ENCODE measurements at regions not wholly inside any gene's neighbourhood (a gene's known extent, or its start where the extent isn't known, plus 50 kb on each side); places are given as distances from the start of the nearest gene placed in this dataset.

DNA sequence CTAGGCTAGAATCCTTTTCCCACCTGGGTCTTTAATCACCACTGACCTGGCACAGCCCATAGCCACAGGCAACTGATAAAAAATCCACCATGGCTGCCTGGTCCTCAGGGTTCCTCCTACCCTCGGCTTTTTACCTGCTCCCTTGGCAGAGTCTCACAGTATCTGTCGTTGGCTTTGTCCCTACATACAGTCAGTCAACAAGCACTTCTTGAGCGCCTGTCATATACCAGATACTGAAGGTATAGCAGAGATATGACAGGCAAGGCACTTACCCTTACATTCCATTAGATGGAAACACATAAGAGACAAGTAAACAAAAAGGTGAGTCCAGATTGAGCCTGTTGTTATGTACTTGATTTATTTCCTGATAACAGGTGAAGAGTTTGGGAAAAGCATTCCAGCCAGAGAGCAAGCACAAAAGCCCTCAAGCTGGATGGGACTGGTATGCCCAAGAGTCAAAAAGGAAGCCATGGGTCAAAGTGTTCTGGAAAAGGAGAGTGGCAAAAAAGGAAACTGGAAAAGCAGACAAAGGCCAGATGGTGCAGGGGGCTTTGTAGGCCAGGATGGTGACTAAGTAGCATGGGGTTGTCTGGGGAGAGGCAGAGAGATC is 247.0 kb downstream of the CHD9NB start:
- intact Hi-C loops (cut with micrococcal nuclease; ENCODE audit: unreplicated experiment): no loop called here
- BruUV-seq (replicated peaks): no TSS peak
- CTCF ChIA-PET (ENCODE audit: low intra/inter-chr PET ratio, low total read pairs): no interaction called here

GRCh38 chr16:52800432-52800831 is 252.3 kb downstream of the CHD9NB start:
- in situ Hi-C loops (cut with HindIII; ENCODE audit: extremely low pct_ligation_motif_present, low pct_unique_long_range_greater_than_20kb): no loop called here
- no peaks in the 10 kb centered on the region for H4K20me1 ChIP-seq (ENCODE audit: insufficient read depth, low read length)
- CTCF ChIA-PET (ENCODE audit: low intra/inter-chr PET ratio, low total read pairs): no interaction called here
- intact Hi-C loops (cut with micrococcal nuclease; ENCODE audit: unreplicated experiment): no loop called here
- H3K9me3 ChIP-seq (ENCODE audit: low read length): no peaks in the 10 kb centered on the region
- POLR2A ChIA-PET: no interaction called here
- H3K4me2 ChIP-seq (ENCODE audit: low read depth, low read length): no peak overlapping the region
- no peaks in the 10 kb centered on the region; a peak in 1 of 5 replicates for H3K27me3 ChIP-seq (ENCODE audit: control insufficient read depth in 1 of 2, insufficient read depth in 2 of 2, low read length in 2 of 2)
- no peak overlapping the region for H2AFZ ChIP-seq (ENCODE audit: low read length)
- 16% methylated on average over 4 of the region's 4 CpGs for WGBS (ENCODE audit: low lambda C conversion rate)
- no peaks in the 10 kb centered on the region for H3K4me1 ChIP-seq (ENCODE audit: insufficient read depth, low read length)
- FAIRE-seq: no peak
- BruUV-seq (replicated peaks): no TSS peak
- no peaks in the 10 kb centered on the region for H3K36me3 ChIP-seq (replicated peaks in 1 of 2; ENCODE audit: control insufficient read depth in 1 of 2, insufficient read depth in 2 of 2, low read length in 2 of 2)
- no peak overlapping the region for H3K4me3 ChIP-seq (replicated peaks in 1 of 3; ENCODE audit: insufficient read depth in 1 of 3, low read depth in 2 of 3, low read length in 3 of 3)
- H3K9ac ChIP-seq (ENCODE audit: insufficient read depth, low read depth, low read length): no peak overlapping the region
- H3K79me2 ChIP-seq (ENCODE audit: insufficient read depth, low read length): no peaks in the 10 kb centered on the region
- no peak for DNase-seq (ENCODE audit: low spot score)
- no peak for ATAC-seq
- no peak overlapping the region for H3K27ac ChIP-seq (ENCODE audit: extremely low read length, insufficient read depth, low read length)
- TF ChIP-seq FOXJ3 (CRISPR knock-in tag; IDR thresholded peaks at IDR 0.05; ENCODE audit: borderline replicate concordance): no peak
- no peak for TF ChIP-seq HOXD1 (CRISPR knock-in tag; IDR thresholded peaks at IDR 0.05)
- TF ChIP-seq, protein P1, sequence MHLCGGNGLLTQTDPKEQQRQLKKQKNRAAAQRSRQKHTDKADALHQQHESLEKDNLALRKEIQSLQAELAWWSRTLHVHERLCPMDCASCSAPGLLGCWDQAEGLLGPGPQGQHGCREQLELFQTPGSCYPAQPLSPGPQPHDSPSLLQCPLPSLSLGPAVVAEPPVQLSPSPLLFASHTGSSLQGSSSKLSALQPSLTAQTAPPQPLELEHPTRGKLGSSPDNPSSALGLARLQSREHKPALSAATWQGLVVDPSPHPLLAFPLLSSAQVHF (CRISPR knock-in tag; IDR thresholded peaks at IDR 0.05): no peak
- peak; percentile 32; the same call in 1 of the 2 replicates for TF ChIP-seq ATF7 (IDR thresholded peaks at IDR 0.05)
- no peak for TF ChIP-seq ATF7 (CRISPR knock-in tag; IDR thresholded peaks at IDR 0.05)
- no peak for TF ChIP-seq ZBED4 (CRISPR knock-in tag; IDR thresholded peaks at IDR 0.05; ENCODE audit: borderline replicate concordance)
- TF ChIP-seq HNRNPLL (IDR thresholded peaks at IDR 0.05; ENCODE audit: low read depth, low read length, poor library complexity, severe bottlenecking): no peak
- no peak for TF ChIP-seq CAMTA2 (CRISPR knock-in tag; IDR thresholded peaks at IDR 0.05; ENCODE audit: borderline replicate concordance)

More for the DNA sequence above, 247.0 kb downstream of the CHD9NB start:
- no peak overlapping the region for H3K4me2 ChIP-seq (ENCODE audit: low read depth, low read length)
- TF ChIP-seq MYC (CRISPR knock-in tag; IDR thresholded peaks at IDR 0.05; ENCODE audit: borderline replicate concordance): no peak
- no peak for TF ChIP-seq SOX6 (IDR thresholded peaks at IDR 0.05)
- TF ChIP-seq SOX6 (CRISPR knock-in tag; IDR thresholded peaks at IDR 0.05): no peak
- no peak for TF ChIP-seq SIX4 (CRISPR knock-in tag; IDR thresholded peaks at IDR 0.05)
- no peak for TF ChIP-seq ZFP90 (CRISPR knock-in tag; IDR thresholded peaks at IDR 0.05; ENCODE audit: borderline replicate concordance)
- POLR2A ChIA-PET: no interaction called here
- no peak overlapping the region for H3K4me3 ChIP-seq (replicated peaks in 1 of 3; ENCODE audit: insufficient read depth in 1 of 3, low read depth in 2 of 3, low read length in 3 of 3)
- no peaks in the 10 kb centered on the region for H3K36me3 ChIP-seq (replicated peaks in 1 of 2; ENCODE audit: control insufficient read depth in 1 of 2, insufficient read depth in 2 of 2, low read length in 2 of 2)
- in situ Hi-C loops (cut with HindIII; ENCODE audit: extremely low pct_ligation_motif_present, low pct_unique_long_range_greater_than_20kb): no loop called here
- FAIRE-seq: no peak
- DNase-seq (ENCODE audit: low spot score): no peak
- ATAC-seq: no peak
- no peaks in the 10 kb centered on the region for H3K4me1 ChIP-seq (ENCODE audit: insufficient read depth, low read length)
- WGBS (ENCODE audit: low lambda C conversion rate): 1% methylated on average over 3 of the region's 3 CpGs
- H3K9me3 ChIP-seq (ENCODE audit: low read length): no peaks in the 10 kb centered on the region
- H2AFZ ChIP-seq (ENCODE audit: low read length): no peak overlapping the region
- H3K27me3 ChIP-seq (ENCODE audit: control insufficient read depth in 1 of 2, insufficient read depth in 2 of 2, low read length in 2 of 2): no peaks in the 10 kb centered on the region; a peak in 1 of 5 replicates
- no peaks in the 10 kb centered on the region for H3K79me2 ChIP-seq (ENCODE audit: insufficient read depth, low read length)
- H3K9ac ChIP-seq (ENCODE audit: insufficient read depth, low read depth, low read length): no peak overlapping the region
- H3K27ac ChIP-seq (ENCODE audit: extremely low read length, insufficient read depth, low read length): no peak overlapping the region
- H4K20me1 ChIP-seq (ENCODE audit: insufficient read depth, low read length): no peaks in the 10 kb centered on the region
